Erythroblast (primary cell): ENCODE measurements at regions not wholly inside any gene's neighbourhood (a gene's known extent, or its start where the extent isn't known, plus 50 kb on each side); places are given as distances from the start of the nearest gene placed in this dataset.

Source experiments
- GATA1 ChIP-seq: IDR thresholded peaks from 2 replicates; pipeline ENCODE4 v1.6.1; 2011; ENCODE audit warnings: low read depth, mild to moderate bottlenecking, control low read depth, low read length, moderate library complexity
- POLR2A ChIP-seq: IDR thresholded peaks from 2 replicates; pipeline ENCODE4 v1.6.1; 2011; ENCODE audit warnings: mild to moderate bottlenecking, low read length

GRCh38 chr17:27982688-27983087, 59.8 kb upstream of the NLK start:
- TF ChIP-seq POLR2A: no peak
- no peak for TF ChIP-seq GATA1
